ENCODE measurements at regions not wholly inside any gene's neighbourhood (a gene's known extent, or its start where the extent isn't known, plus 50 kb on each side); places are given as distances from the start of the nearest gene placed in this dataset.

DNA sequence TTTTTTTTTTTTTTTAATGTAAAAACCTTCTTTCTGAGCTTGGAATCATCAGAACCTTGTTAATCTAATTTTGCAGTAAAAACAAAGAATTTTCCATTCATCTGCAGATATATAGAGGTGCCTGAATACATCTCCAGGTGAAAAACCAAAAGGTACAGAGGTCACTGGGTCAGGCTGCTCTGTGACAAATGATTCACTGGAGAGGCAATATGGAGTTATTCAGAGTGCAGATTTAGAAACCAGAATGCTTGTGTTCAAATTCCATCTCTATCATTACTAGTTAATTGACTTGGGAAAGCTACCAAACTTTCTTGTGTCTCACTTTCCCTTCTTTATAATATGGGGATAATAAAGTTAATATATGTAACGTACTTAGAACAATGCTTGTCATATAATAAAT, 51.5 kb upstream of the C1orf53 start:
- Histone ChIP-seq H3K14ac (ENCODE audit: low read length) (no peak overlapping the region), H4K12ac (ENCODE audit: low read depth, low read length) (no peak overlapping the region), H3K18ac (ENCODE audit: low read length) (no peak overlapping the region), H3K79me1 (ENCODE audit: low read length) (no peaks in the 10 kb centered on the region), H3K79me2 (ENCODE audit: control insufficient read depth, insufficient read depth, low read length, poor library complexity) (no peaks in the 10 kb centered on the region), H2AK5ac (ENCODE audit: low read length) (no peak overlapping the region), H3K27me3 (ENCODE audit: insufficient read depth, low read length) (no peaks in the 10 kb centered on the region), H4K91ac (ENCODE audit: low read depth, low read length) (no peak overlapping the region), H3K36me3 (ENCODE audit: control insufficient read depth in 1 of 2, insufficient read depth in 2 of 2, low read length in 2 of 2) (no peaks in the 10 kb centered on the region), H2BK12ac (ENCODE audit: low read length) (no peak overlapping the region), H3K23ac (ENCODE audit: low read length) (no peak overlapping the region), H2BK120ac (ENCODE audit: insufficient read depth, low read length, poor library complexity) (no peak overlapping the region), H3K4ac (ENCODE audit: low read depth, low read length) (no peak overlapping the region), H2AFZ (ENCODE audit: insufficient read depth, low read length, poor library complexity) (no peak overlapping the region), H3K4me3 (ENCODE audit: low read depth, low read length) (no peak overlapping the region), H3K9me3 (ENCODE audit: insufficient read depth, low read depth, low read length) (no peaks in the 10 kb centered on the region), H4K8ac (ENCODE audit: low read depth, low read length) (no peak overlapping the region), H3K4me1 (ENCODE audit: control insufficient read depth in 1 of 2, insufficient read depth in 2 of 2, low read length in 2 of 2) (no peaks in the 10 kb centered on the region), H3K4me2 (ENCODE audit: low read length) (no peak overlapping the region), H3K27ac (ENCODE audit: low read depth, low read length) (no peak overlapping the region), H3K9ac (ENCODE audit: low read length) (no peak overlapping the region), H2BK5ac (ENCODE audit: low read depth, low read length, poor library complexity) (no peak overlapping the region)
- no CpG with 5 or more reads among the region's 1 CpG for WGBS (ENCODE audit: extremely low coverage, insufficient coverage, insufficient read length)
- no peak for DNase-seq

DNA sequence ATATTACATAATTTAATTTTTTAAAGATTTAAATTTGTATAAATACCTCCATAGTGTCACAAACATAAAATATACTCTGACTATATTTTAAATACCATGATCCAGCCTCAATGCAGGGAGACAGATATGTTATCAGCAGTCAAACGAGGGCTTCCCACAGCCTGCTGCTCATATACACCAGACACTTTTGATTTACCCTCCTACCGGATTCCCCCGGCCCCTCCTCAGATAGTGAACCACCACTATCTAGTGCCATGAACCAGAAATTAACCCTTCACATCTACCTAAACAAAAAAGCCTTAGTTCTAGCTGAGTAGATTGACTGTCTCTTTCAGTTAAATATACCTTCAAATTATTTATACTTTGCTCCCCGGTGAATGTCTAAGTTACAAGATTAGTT, 52.4 kb upstream of the C1orf53 start:
- no peak overlapping the region for H3K27ac ChIP-seq (ENCODE audit: low read depth, low read length)
- H3K14ac ChIP-seq (ENCODE audit: low read length), result no peak overlapping the region
- H3K79me2 ChIP-seq (ENCODE audit: control insufficient read depth, insufficient read depth, low read length, poor library complexity), result no peaks in the 10 kb centered on the region
- no peaks in the 10 kb centered on the region for H3K36me3 ChIP-seq (ENCODE audit: control insufficient read depth in 1 of 2, insufficient read depth in 2 of 2, low read length in 2 of 2)
- no peak overlapping the region for H2BK5ac ChIP-seq (ENCODE audit: low read depth, low read length, poor library complexity)
- H4K12ac ChIP-seq (ENCODE audit: low read depth, low read length), result no peak overlapping the region
- H2AK5ac ChIP-seq (ENCODE audit: low read length), result no peak overlapping the region
- no peak overlapping the region for H2BK12ac ChIP-seq (ENCODE audit: low read length)
- H3K9me3 ChIP-seq (ENCODE audit: insufficient read depth, low read depth, low read length), result no peaks in the 10 kb centered on the region
- no peak overlapping the region for H2BK120ac ChIP-seq (ENCODE audit: insufficient read depth, low read length, poor library complexity)
- no peak overlapping the region for H3K4me2 ChIP-seq (ENCODE audit: low read length)
- H3K4ac ChIP-seq (ENCODE audit: low read depth, low read length), result no peak overlapping the region
- no peak overlapping the region for H2AFZ ChIP-seq (ENCODE audit: insufficient read depth, low read length, poor library complexity)
- H3K23ac ChIP-seq (ENCODE audit: low read length), result no peak overlapping the region
- H4K91ac ChIP-seq (ENCODE audit: low read depth, low read length), result no peak overlapping the region
- H4K8ac ChIP-seq (ENCODE audit: low read depth, low read length), result no peak overlapping the region
- H3K27me3 ChIP-seq (ENCODE audit: insufficient read depth, low read length), result no peaks in the 10 kb centered on the region
- H3K4me3 ChIP-seq (ENCODE audit: low read depth, low read length), result no peak overlapping the region
- WGBS (ENCODE audit: extremely low coverage, insufficient coverage, insufficient read length), result no CpG with 5 or more reads among the region's 4 CpGs
- no peak overlapping the region for H3K9ac ChIP-seq (ENCODE audit: low read length)
- H3K18ac ChIP-seq (ENCODE audit: low read length), result no peak overlapping the region
- H3K79me1 ChIP-seq (ENCODE audit: low read length), result no peaks in the 10 kb centered on the region
- H3K4me1 ChIP-seq (ENCODE audit: control insufficient read depth in 1 of 2, insufficient read depth in 2 of 2, low read length in 2 of 2), result no peaks in the 10 kb centered on the region
- DNase-seq, result no peak

DNA sequence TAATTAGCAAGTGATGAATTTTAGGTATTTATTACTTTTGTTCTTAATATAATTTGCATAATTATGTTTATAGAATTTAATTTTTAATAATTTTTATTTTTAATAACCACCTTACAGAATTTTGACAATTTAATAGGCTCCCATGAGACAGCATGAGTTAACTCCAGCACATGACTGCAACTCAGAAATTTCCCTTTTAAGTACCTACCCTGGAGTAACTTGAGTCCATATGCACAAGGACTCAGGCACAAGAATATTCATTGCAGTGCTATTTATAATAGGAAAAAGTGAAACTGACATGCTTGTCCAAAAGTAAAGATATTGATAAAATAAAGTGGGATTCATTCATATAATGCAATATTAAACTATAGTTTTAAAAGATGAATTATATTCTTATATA, 54.1 kb upstream of the C1orf53 start:
- Histone ChIP-seq H3K4ac (ENCODE audit: low read depth, low read length) (no peak overlapping the region), H2BK12ac (ENCODE audit: low read length) (no peak overlapping the region), H4K12ac (ENCODE audit: low read depth, low read length) (no peak overlapping the region), H2AK5ac (ENCODE audit: low read length) (no peak overlapping the region), H3K9me3 (ENCODE audit: insufficient read depth, low read depth, low read length) (no peaks in the 10 kb centered on the region), H3K36me3 (ENCODE audit: control insufficient read depth in 1 of 2, insufficient read depth in 2 of 2, low read length in 2 of 2) (no peaks in the 10 kb centered on the region), H3K4me1 (ENCODE audit: control insufficient read depth in 1 of 2, insufficient read depth in 2 of 2, low read length in 2 of 2) (no peaks in the 10 kb centered on the region), H3K27ac (ENCODE audit: low read depth, low read length) (no peak overlapping the region), H3K27me3 (ENCODE audit: insufficient read depth, low read length) (no peaks in the 10 kb centered on the region), H4K8ac (ENCODE audit: low read depth, low read length) (no peak overlapping the region), H3K14ac (ENCODE audit: low read length) (no peak overlapping the region), H3K9ac (ENCODE audit: low read length) (no peak overlapping the region), H3K4me3 (ENCODE audit: low read depth, low read length) (no peak overlapping the region), H2BK5ac (ENCODE audit: low read depth, low read length, poor library complexity) (no peak overlapping the region), H2BK120ac (ENCODE audit: insufficient read depth, low read length, poor library complexity) (no peak overlapping the region), H4K91ac (ENCODE audit: low read depth, low read length) (no peak overlapping the region), H3K18ac (ENCODE audit: low read length) (no peak overlapping the region), H3K79me1 (ENCODE audit: low read length) (no peaks in the 10 kb centered on the region), H3K79me2 (ENCODE audit: control insufficient read depth, insufficient read depth, low read length, poor library complexity) (no peaks in the 10 kb centered on the region), H3K4me2 (ENCODE audit: low read length) (no peak overlapping the region), H3K23ac (ENCODE audit: low read length) (no peak overlapping the region), H2AFZ (ENCODE audit: insufficient read depth, low read length, poor library complexity) (no peak overlapping the region)
- DNase-seq, result no peak

DNA sequence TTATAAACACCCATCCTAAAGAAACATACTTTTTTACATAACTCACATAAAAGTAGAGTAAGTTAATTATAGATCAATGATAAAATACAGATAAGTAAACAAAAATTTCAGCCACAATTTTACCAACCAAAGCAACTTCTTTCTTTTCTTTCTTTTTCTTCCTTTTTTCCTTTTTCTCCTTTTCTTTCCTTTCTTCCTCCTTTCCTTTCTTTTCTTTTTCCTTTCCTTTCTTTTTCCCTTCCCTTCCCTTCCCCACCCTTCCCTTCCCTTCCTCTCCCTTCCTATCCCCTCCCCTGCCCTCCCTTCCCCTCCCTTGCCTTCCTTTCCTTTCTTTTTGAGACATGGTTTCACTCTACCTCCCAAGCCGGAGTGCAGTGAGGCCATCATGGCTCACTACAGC, 56.5 kb upstream of the C1orf53 start:
- Histone ChIP-seq H3K9ac (ENCODE audit: low read length) (no peak overlapping the region), H3K4me3 (ENCODE audit: low read depth, low read length) (no peak overlapping the region), H3K36me3 (ENCODE audit: control insufficient read depth in 1 of 2, insufficient read depth in 2 of 2, low read length in 2 of 2) (no peaks in the 10 kb centered on the region), H3K4me1 (ENCODE audit: control insufficient read depth in 1 of 2, insufficient read depth in 2 of 2, low read length in 2 of 2) (no peaks in the 10 kb centered on the region), H2BK120ac (ENCODE audit: insufficient read depth, low read length, poor library complexity) (no peak overlapping the region), H4K91ac (ENCODE audit: low read depth, low read length) (no peak overlapping the region), H2BK5ac (ENCODE audit: low read depth, low read length, poor library complexity) (no peak overlapping the region), H2AK5ac (ENCODE audit: low read length) (no peak overlapping the region), H2BK12ac (ENCODE audit: low read length) (no peak overlapping the region), H4K8ac (ENCODE audit: low read depth, low read length) (no peak overlapping the region), H3K79me2 (ENCODE audit: control insufficient read depth, insufficient read depth, low read length, poor library complexity) (no peaks in the 10 kb centered on the region), H3K27me3 (ENCODE audit: insufficient read depth, low read length) (no peaks in the 10 kb centered on the region), H3K9me3 (ENCODE audit: insufficient read depth, low read depth, low read length) (no peaks in the 10 kb centered on the region), H3K23ac (ENCODE audit: low read length) (no peak overlapping the region), H4K12ac (ENCODE audit: low read depth, low read length) (no peak overlapping the region), H3K4ac (ENCODE audit: low read depth, low read length) (no peak overlapping the region), H3K4me2 (ENCODE audit: low read length) (no peak overlapping the region), H2AFZ (ENCODE audit: insufficient read depth, low read length, poor library complexity) (no peak overlapping the region), H3K18ac (ENCODE audit: low read length) (no peak overlapping the region), H3K79me1 (ENCODE audit: low read length) (no peaks in the 10 kb centered on the region), H3K27ac (ENCODE audit: low read depth, low read length) (no peak overlapping the region), H3K14ac (ENCODE audit: low read length) (no peak overlapping the region)
- no peak for DNase-seq
- no CpG with 5 or more reads among the region's 1 CpG for WGBS (ENCODE audit: extremely low coverage, insufficient coverage, insufficient read length)

DNA sequence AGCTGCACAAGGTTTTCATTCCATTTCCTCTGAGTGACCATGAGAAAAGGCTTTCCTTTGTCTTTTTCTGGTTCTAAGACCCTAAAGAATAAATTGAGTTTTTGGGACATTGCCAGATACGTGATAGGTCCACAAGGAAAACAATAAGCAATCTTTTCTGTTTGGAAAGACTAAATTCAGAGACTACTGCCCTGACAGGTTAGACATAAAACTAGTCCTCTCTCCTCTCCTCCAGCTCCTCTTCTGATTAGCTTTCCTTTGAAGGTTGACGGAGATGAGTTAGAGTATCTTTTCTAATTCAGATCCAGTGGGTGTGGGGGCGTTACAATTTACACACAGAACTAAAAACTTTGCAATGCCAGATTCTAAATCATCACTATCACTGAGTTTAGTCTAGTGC, 57.8 kb upstream of the C1orf53 start:
- Histone ChIP-seq H3K27me3 (ENCODE audit: insufficient read depth, low read length) (no peaks in the 10 kb centered on the region), H2AFZ (ENCODE audit: insufficient read depth, low read length, poor library complexity) (no peak overlapping the region), H2BK5ac (ENCODE audit: low read depth, low read length, poor library complexity) (no peak overlapping the region), H2BK12ac (ENCODE audit: low read length) (no peak overlapping the region), H3K27ac (ENCODE audit: low read depth, low read length) (no peak overlapping the region), H3K4me3 (ENCODE audit: low read depth, low read length) (no peak overlapping the region), H3K9me3 (ENCODE audit: insufficient read depth, low read depth, low read length) (no peaks in the 10 kb centered on the region), H3K79me2 (ENCODE audit: control insufficient read depth, insufficient read depth, low read length, poor library complexity) (no peaks in the 10 kb centered on the region), H3K23ac (ENCODE audit: low read length) (no peak overlapping the region), H2AK5ac (ENCODE audit: low read length) (no peak overlapping the region), H3K14ac (ENCODE audit: low read length) (no peak overlapping the region), H3K18ac (ENCODE audit: low read length) (no peak overlapping the region), H4K91ac (ENCODE audit: low read depth, low read length) (no peak overlapping the region), H3K4ac (ENCODE audit: low read depth, low read length) (no peak overlapping the region), H2BK120ac (ENCODE audit: insufficient read depth, low read length, poor library complexity) (no peak overlapping the region), H3K79me1 (ENCODE audit: low read length) (no peaks in the 10 kb centered on the region), H3K36me3 (ENCODE audit: control insufficient read depth in 1 of 2, insufficient read depth in 2 of 2, low read length in 2 of 2) (no peaks in the 10 kb centered on the region), H4K12ac (ENCODE audit: low read depth, low read length) (no peak overlapping the region), H3K4me1 (ENCODE audit: control insufficient read depth in 1 of 2, insufficient read depth in 2 of 2, low read length in 2 of 2) (no peaks in the 10 kb centered on the region), H3K4me2 (ENCODE audit: low read length) (no peak overlapping the region), H3K9ac (ENCODE audit: low read length) (no peak overlapping the region), H4K8ac (ENCODE audit: low read depth, low read length) (no peak overlapping the region)
- WGBS (ENCODE audit: extremely low coverage, insufficient coverage, insufficient read length), result no CpG with 5 or more reads among the region's 3 CpGs
- no peak for DNase-seq
